ENCODE measurements at regions not wholly inside any gene's neighbourhood (a gene's known extent, or its start where the extent isn't known, plus 50 kb on each side); places are given as distances from the start of the nearest gene placed in this dataset.
"Not testable (repeated sequence)": the region's sequence is repeated elsewhere in the genome, so short reads cannot be mapped to it uniquely, and the experiment has no call there.

DNA sequence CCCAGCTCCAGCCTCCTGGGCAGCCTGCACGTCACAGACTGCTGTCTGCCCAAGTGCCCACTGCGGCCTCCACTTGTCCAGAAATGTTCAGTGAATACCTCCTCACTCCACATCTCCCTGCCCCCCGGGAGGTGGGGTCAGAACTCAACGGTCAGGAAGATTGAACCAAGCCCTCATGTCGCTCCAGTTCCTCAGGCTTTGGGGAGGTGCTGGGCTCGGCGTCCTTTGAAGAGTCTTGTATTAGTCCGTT, 82.4 kb upstream of the LRPAP1 start:
- no peak overlapping the region for H3K4me3 ChIP-seq
- H3K27me3 ChIP-seq = peaks cover 0 to 41% (median 0%) of the 10 kb centered on the region in 3 donors
- no peak overlapping the region for H3K27ac ChIP-seq
- DNase-seq = no peak
- intact Hi-C loops (cut with DNase I; ENCODE audit: low total_unique reads) = no loop called here
- no peaks in the 10 kb centered on the region for H3K9me3 ChIP-seq
- no peaks in the 10 kb centered on the region for H3K36me3 ChIP-seq
- 76 to 84% (median 81%) methylated on average over 6 to 8 of the region's 8 CpGs for WGBS, 5 donors
- H3K4me1 ChIP-seq = peaks cover 0 to 14% (median 2%) of the 10 kb centered on the region in 4 donors
- TF ChIP-seq EP300 (IDR thresholded peaks at IDR 0.05) (no peak), POLR2A (IDR thresholded peaks at IDR 0.05) (no peak), POLR2AphosphoS5 (IDR thresholded peaks at IDR 0.05) (no peak)
- TF ChIP-seq, protein P1, sequence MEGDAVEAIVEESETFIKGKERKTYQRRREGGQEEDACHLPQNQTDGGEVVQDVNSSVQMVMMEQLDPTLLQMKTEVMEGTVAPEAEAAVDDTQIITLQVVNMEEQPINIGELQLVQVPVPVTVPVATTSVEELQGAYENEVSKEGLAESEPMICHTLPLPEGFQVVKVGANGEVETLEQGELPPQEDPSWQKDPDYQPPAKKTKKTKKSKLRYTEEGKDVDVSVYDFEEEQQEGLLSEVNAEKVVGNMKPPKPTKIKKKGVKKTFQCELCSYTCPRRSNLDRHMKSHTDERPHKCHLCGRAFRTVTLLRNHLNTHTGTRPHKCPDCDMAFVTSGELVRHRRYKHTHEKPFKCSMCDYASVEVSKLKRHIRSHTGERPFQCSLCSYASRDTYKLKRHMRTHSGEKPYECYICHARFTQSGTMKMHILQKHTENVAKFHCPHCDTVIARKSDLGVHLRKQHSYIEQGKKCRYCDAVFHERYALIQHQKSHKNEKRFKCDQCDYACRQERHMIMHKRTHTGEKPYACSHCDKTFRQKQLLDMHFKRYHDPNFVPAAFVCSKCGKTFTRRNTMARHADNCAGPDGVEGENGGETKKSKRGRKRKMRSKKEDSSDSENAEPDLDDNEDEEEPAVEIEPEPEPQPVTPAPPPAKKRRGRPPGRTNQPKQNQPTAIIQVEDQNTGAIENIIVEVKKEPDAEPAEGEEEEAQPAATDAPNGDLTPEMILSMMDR (IDR thresholded peaks at IDR 0.05) = no peak

DNA sequence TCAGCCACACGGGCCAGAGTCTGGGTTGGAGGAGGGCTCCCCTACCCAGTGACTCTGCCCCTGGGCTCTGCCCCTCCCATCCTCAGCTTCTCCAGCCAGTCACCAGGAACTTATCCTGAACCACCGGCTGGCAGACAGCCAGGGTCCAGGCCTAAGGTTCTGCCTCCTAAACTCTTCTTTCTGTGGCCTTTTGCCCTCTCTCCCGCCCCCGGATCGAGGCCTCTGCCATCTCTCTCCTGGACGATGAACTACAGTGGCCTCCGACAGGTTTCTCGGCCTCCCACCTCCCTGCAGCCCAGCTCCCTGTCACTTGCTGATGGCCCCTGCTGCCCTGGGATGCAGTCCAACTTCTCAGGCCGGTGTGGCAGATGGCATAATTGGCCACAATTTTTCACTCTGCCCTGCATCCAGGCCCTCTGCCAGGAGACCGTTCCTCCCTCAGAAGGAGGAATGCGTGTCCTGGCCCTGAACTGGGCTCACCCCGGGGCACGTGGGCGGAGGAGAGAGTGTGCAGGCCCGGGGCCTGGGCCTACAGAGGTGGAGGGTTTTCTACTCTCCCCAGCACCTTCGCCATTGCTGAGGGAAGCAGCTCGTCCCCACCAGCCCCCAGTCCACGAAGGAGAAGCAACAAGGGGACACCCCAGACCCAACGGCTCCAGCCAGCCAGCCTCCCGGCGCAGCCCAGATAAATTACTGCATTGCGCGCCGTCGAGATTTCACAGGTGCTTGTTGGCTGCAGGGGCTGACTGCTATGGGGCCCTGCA, 81.9 kb upstream of the LRPAP1 start:
- peak in 1 of 2 donors; percentile 55 for DNase-seq
- peaks cover 0 to 14% (median 2%) of the 10 kb centered on the region in 4 donors for H3K4me1 ChIP-seq
- peaks cover 0 to 41% (median 0%) of the 10 kb centered on the region in 3 donors for H3K27me3 ChIP-seq
- H3K36me3 ChIP-seq = no peaks in the 10 kb centered on the region
- H3K27ac ChIP-seq = no peak overlapping the region
- H3K4me3 ChIP-seq = no peak overlapping the region
- WGBS, 5 donors = 53 to 64% (median 55%) methylated on average over 24 to 25 of the region's 25 CpGs
- H3K9me3 ChIP-seq = no peaks in the 10 kb centered on the region
- no peak for TF ChIP-seq EP300 (IDR thresholded peaks at IDR 0.05)
- TF ChIP-seq POLR2A (IDR thresholded peaks at IDR 0.05) = no peak
- TF ChIP-seq POLR2AphosphoS5 (IDR thresholded peaks at IDR 0.05) = peak in 1 of 3 donors; percentile 55
- intact Hi-C loops (cut with DNase I; ENCODE audit: low total_unique reads) = no loop called here

DNA sequence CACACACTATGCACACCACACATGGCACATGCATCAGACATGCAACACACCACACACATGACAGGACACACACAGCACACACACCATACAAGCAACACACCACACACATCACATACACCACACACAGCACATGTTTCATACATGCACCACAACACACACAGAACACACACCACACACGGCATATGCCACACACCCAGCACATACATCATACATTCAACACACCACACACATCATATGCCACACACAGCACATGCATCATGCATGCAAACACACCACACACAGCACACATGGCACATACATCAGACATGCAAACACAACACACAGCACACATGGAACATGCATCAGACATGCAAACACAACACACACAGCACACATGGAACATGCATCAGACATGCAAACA, 80.7 kb upstream of the LRPAP1 start:
- H3K27ac ChIP-seq = no peak overlapping the region
- H3K9me3 ChIP-seq = no peaks in the 10 kb centered on the region
- H3K4me1 ChIP-seq = peaks cover 0 to 14% (median 2%) of the 10 kb centered on the region in 4 donors
- no peak for TF ChIP-seq POLR2AphosphoS5 (IDR thresholded peaks at IDR 0.05)
- TF ChIP-seq EP300 (IDR thresholded peaks at IDR 0.05) = no peak
- TF ChIP-seq, protein P1 (IDR thresholded peaks at IDR 0.05) = no peak
- no peak for TF ChIP-seq POLR2A (IDR thresholded peaks at IDR 0.05)
- DNase-seq = no peak
- intact Hi-C loops (cut with DNase I; ENCODE audit: low total_unique reads) = no loop called here
- no peaks in the 10 kb centered on the region for H3K36me3 ChIP-seq
- 73 to 96% (median 96%) methylated on average over 1 of the region's 1 CpG for WGBS, 5 donors
- H3K27me3 ChIP-seq = peaks cover 0 to 35% (median 0%) of the 10 kb centered on the region in 3 donors
- H3K4me3 ChIP-seq = no peak overlapping the region

DNA sequence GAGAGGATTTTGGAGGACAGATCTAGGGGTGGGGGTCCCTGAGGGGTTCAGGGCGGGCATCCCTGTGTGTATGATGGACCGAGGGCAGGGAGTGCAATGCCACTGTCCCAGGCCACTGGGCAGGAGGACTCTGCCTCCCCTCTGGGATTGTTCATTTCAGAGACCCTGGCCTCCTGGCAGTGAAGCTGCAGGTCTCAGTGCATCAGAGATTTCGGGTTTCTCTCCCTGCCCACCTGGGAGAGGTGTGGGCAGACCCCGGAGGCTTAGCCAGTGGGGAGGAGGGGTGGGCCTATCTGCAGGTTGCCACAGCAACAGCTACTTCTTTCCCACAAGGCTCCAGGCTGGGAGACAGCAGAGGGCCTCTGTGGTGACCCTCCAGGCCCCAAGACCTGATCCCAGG, 80.1 kb upstream of the LRPAP1 start:
- TF ChIP-seq POLR2A (IDR thresholded peaks at IDR 0.05) = no peak
- TF ChIP-seq EP300 (IDR thresholded peaks at IDR 0.05) = no peak
- no peak for TF ChIP-seq POLR2AphosphoS5 (IDR thresholded peaks at IDR 0.05)
- TF ChIP-seq, protein P1 (IDR thresholded peaks at IDR 0.05) = no peak
- no peaks in the 10 kb centered on the region for H3K36me3 ChIP-seq
- no peak overlapping the region for H3K4me3 ChIP-seq
- no peak for DNase-seq
- intact Hi-C loops (cut with DNase I; ENCODE audit: low total_unique reads) = no loop called here
- H3K4me1 ChIP-seq = peaks cover 0 to 14% (median 2%) of the 10 kb centered on the region in 4 donors
- peaks cover 0 to 30% (median 0%) of the 10 kb centered on the region in 3 donors for H3K27me3 ChIP-seq
- no peaks in the 10 kb centered on the region for H3K9me3 ChIP-seq
- WGBS, 5 donors = 66 to 85% (median 74%) methylated on average over 4 of the region's 4 CpGs
- H3K27ac ChIP-seq = no peak overlapping the region

DNA sequence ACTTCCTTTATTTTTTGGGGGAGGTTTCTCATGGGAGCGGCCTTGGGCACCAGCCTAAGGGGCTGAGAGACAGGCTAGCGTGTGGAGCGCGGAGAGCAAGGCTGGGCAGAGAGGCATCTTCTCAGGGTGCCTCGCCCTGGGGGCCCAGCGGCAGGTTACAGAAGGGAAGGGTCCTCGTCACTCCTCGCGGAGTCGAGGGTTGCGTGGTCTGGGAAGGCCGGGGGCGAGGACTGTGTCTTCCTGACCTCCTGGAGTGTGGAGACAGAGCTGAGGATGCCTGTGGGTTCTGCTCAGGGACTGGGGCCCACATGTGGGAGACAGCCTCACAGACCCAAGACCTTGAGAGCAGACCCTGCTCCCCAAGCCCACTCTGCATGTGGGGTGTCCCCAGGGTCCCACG, 79.6 kb upstream of the LRPAP1 start:
- H3K27me3 ChIP-seq = peaks cover 0 to 30% (median 0%) of the 10 kb centered on the region in 3 donors
- no peaks in the 10 kb centered on the region for H3K9me3 ChIP-seq
- H3K36me3 ChIP-seq = no peaks in the 10 kb centered on the region
- intact Hi-C loops (cut with DNase I; ENCODE audit: low total_unique reads) = no loop called here
- peaks cover 0 to 14% (median 2%) of the 10 kb centered on the region in 4 donors for H3K4me1 ChIP-seq
- TF ChIP-seq POLR2A (IDR thresholded peaks at IDR 0.05) = no peak
- no peak for TF ChIP-seq POLR2AphosphoS5 (IDR thresholded peaks at IDR 0.05)
- no peak for TF ChIP-seq EP300 (IDR thresholded peaks at IDR 0.05)
- TF ChIP-seq, protein P1 (IDR thresholded peaks at IDR 0.05) = no peak
- WGBS, 5 donors = 80 to 92% (median 86%) methylated on average over 13 to 14 of the region's 14 CpGs
- H3K4me3 ChIP-seq = no peak overlapping the region
- H3K27ac ChIP-seq = no peak overlapping the region
- no peak for DNase-seq

DNA sequence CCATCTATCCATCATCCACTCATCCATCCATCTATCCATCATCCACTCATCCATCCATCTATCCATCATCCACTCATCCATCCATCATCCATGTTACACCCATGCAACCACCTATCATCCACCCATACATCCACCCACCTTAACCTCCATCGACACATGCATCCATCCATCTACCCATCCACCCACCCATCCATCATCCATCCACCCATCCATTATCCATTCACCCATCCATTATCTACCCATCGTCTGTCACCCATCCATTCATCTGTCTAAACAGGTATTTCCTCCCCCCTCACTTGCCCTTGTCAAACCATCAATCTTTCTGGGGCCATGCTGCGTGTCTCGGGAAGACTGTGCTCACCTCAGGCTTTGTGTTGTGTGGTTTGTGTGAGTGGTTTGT, 78.6 kb upstream of the LRPAP1 start:
- H3K4me3 ChIP-seq; H3K27ac ChIP-seq; H3K9me3 ChIP-seq; intact Hi-C loops (cut with DNase I; ENCODE audit: low total_unique reads); DNase-seq; H3K36me3 ChIP-seq: not testable (repeated sequence)
- peaks cover 0 to 25% (median 0%) of the 10 kb centered on the region in 3 donors for H3K27me3 ChIP-seq
- 67 to 81% (median 81%) methylated on average over 4 of the region's 4 CpGs for WGBS, 5 donors
- H3K4me1 ChIP-seq = peaks cover 0 to 10% (median 2%) of the 10 kb centered on the region in 4 donors

DNA sequence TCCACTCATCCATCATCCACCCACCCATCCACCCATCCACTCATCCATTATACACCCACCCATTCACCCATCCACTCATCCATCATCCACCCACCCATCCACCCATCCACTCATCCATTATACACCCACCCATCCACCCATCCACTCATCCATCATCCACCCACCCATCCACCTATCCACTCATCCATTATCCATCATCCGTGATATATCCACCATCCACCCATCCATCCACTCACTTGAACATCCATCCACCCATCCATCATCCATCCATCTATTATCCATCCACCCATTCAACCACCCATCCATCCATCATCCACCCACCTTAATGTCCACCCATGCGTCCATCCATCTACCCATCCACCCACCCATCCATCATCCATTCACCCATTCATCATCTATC, 77.7 kb upstream of the LRPAP1 start:
- DNase-seq; H3K4me3 ChIP-seq; H3K27ac ChIP-seq; intact Hi-C loops (cut with DNase I; ENCODE audit: low total_unique reads); H3K36me3 ChIP-seq; H3K9me3 ChIP-seq: not testable (repeated sequence)
- peaks cover 0 to 22% (median 0%) of the 10 kb centered on the region in 3 donors for H3K27me3 ChIP-seq
- 86 to 96% (median 92%) methylated on average over 2 of the region's 2 CpGs for WGBS, 5 donors
- peaks cover 0 to 10% (median 2%) of the 10 kb centered on the region in 4 donors for H3K4me1 ChIP-seq

Measured in stomach (tissue), 8 donors.